Right ventricle myocardium superior (tissue), 1 donor: ENCODE measurements at regions not wholly inside any gene's neighbourhood (a gene's known extent, or its start where the extent isn't known, plus 50 kb on each side); places are given as distances from the start of the nearest gene placed in this dataset.

ENCODE experiments used
- ATAC-seq: fragments of 200-7000 bp; cut with Tn5 transposase; one replicate; pipeline ENCODE4 v1.9.1; 2020; ENCODE audit warnings: mild to moderate bottlenecking; ENCODE audit not compliant: poor library complexity
- DNase-seq: peaks from one replicate; pipeline ENCODE4 v3.0.0-alpha.2; 2020
- intact Hi-C: fragments of 100-400 bp; cut with DNase I; formaldehyde crosslinking; loops from one replicate; pipeline ENCODE4 v1.11.2; 2022
- donor health status: DM: no; HTN: yes; CAD: no; lungs with severe emphysema.

GRCh38 chr12:24191117-24191516, 241.6 kb upstream of the SOX5 start:
- intact Hi-C loops: no loop called here
- DNase-seq (no peak), ATAC-seq (no peak)

DNA sequence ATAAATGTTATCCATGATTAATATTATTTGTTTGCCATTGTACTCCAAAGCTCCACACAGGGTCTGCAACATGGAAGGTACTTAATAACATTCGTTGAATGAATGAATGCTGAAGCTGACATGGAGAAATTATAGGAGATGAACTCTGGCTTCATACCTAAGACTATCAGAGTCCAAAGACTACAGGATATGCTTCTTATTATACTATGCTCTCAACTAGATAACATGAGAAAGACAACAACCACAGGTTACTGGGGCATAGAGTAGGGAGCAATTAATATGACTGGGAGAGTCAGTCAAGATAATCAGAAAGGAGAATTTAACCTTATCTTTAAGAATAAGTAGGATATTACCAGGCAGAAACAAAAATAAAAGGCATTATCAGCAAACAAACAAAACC, 236.3 kb upstream of the SOX5 start:
- ATAC-seq: no peak
- DNase-seq: no peak
- intact Hi-C loops: no loop called here

DNA sequence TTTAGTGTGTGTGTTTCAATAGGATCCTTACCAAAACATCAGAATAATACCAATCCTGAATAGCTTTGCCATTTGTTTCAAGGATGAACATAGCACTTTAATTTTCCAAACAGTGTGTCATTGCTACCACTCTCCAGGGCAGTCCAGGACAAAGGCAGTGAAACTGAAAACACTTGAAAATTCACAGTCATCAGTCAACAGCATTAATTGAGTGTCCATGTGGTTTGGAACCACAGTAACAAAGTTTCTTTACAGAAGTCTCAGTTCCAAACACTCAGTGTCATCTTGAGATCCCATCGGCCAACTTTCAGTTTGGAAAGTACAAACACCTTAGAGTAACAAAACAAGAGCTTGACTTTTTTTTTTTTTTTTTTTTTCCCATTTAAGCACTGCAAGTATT, 228.4 kb upstream of the SOX5 start:
- ATAC-seq (no peak), DNase-seq (no peak)
- intact Hi-C loops: no loop called here

- intact Hi-C loops: no loop called here
- no peak for ATAC-seq
- DNase-seq: no peak
Observed at GRCh38 chr12:24175929-24176328, 226.5 kb upstream of the SOX5 start.

DNA sequence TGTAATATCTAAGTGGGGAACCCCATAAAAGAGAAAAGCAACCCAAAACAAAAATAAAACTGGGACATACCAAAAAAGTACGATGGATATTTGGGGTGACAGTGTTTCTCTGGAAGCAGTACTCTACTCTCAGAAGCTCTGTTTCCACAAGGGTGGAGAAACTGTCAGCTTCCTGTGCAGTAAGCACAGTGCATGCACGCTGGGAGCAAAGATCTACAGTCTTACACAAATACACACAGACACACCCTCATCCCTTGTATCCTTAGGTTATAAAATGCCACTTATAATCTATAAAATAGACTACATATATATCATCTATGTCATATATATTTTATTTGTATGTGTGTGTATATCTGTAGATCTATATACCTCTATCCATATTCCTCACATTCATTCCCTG, 225.8 kb upstream of the SOX5 start:
- ATAC-seq: no peak
- DNase-seq: no peak
- intact Hi-C loops: no loop called here

- no peak for ATAC-seq
- DNase-seq: no peak
- intact Hi-C loops: no loop called here
Observed at GRCh38 chr12:24173067-24173466, 223.6 kb upstream of the SOX5 start.

DNA sequence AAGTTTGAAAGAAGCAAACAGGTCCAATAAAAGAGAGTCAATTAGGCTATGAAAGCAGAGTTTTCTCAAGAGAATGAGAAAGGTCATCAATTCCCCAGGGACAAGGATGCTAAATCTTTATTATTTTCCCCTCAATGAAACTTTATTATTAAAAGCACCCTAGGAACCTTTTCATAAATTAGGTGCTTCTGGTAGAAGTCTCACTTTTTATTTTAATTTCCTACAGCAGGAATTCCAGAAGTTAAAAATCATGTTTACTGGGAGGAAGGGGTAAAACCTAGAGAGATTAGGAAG, 223.2 kb upstream of the SOX5 start:
- intact Hi-C loops: no loop called here
- ATAC-seq: no peak

GRCh38 chr12:24172031-24172772, 222.7 kb upstream of the SOX5 start:
- ATAC-seq: no peak
- intact Hi-C loops: no loop called here

More for the DNA sequence above, 223.2 kb upstream of the SOX5 start:
- no peak for DNase-seq

DNA sequence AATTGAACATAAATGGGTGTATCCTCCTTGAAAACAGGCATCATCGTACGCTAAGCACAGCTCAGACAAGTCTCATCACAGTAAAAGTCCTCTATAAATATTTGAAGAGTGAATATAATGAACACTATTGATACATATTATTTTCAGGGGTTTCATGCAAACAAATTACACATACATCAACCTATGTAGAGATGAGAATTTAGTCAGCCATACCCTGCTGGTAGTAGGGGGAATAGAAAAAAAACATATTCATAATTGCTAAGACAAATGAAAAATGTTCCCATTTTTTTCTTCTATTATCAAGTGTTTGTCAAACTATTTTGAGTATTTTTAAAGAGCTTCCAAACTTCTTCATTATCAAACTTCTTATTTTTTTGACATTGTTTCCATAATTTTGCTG, 205.6 kb upstream of the SOX5 start:
- intact Hi-C loops: no loop called here
- no peak for DNase-seq
- ATAC-seq: no peak

More at GRCh38 chr12:24172031-24172772, 222.7 kb upstream of the SOX5 start:
- no peak for DNase-seq

DNA sequence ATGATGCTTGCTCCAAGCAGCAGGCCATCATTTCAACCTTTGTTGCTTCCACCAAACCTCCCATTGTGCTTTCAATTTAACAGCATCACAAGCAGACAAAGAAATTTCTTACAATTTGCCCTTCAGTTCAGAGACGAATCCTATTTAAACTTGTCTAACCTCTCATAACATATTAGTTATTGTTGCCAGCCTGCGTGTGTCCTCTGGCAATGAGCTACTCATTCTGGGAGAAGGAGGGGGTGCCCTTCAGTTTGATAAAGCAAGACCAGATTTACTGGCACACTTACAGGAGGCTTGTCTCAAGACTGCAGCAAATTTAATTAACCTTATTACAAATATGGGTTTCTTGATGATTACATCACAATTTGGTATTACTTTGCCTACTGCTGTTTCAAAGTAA, 203.6 kb upstream of the SOX5 start:
- intact Hi-C loops: no loop called here
- DNase-seq: no peak
- ATAC-seq: no peak

GRCh38 chr12:24152270-24152669, 202.8 kb upstream of the SOX5 start:
- ATAC-seq (no peak), DNase-seq (no peak)
- intact Hi-C loops: no loop called here

- no peak for ATAC-seq
- intact Hi-C loops: no loop called here
Observed at GRCh38 chr12:24143928-24144327, 194.5 kb upstream of the SOX5 start.

DNA sequence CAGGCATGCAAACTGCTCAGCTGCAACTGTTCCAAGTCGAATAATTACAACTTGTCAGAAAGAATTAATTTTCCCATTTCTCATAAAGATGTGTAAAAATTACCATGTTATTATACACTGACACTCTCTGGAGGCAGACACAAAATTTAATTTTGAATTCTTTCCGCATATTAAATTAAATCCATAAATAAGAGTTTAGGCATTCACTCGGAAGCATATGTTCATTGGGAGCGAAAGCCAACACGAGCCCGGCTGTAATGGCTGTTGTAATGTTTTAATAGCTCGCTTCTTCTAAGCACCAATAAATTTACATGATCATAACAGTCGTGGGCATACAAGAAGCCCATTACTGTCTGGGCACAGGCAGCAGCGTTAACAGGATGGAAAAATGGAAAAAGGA, 189.6 kb upstream of the SOX5 start:
- intact Hi-C loops: no loop called here
- DNase-seq (no peak), ATAC-seq (no peak)

More at GRCh38 chr12:24143928-24144327, 194.5 kb upstream of the SOX5 start:
- DNase-seq: no peak

- ATAC-seq (no peak), DNase-seq (no peak)
- intact Hi-C loops: no loop called here
Observed at GRCh38 chr12:24138041-24138440, 188.6 kb upstream of the SOX5 start.

GRCh38 chr12:24135158-24135850, 185.8 kb upstream of the SOX5 start:
- intact Hi-C loops: no loop called here
- no peak for ATAC-seq
- no peak for DNase-seq

DNA sequence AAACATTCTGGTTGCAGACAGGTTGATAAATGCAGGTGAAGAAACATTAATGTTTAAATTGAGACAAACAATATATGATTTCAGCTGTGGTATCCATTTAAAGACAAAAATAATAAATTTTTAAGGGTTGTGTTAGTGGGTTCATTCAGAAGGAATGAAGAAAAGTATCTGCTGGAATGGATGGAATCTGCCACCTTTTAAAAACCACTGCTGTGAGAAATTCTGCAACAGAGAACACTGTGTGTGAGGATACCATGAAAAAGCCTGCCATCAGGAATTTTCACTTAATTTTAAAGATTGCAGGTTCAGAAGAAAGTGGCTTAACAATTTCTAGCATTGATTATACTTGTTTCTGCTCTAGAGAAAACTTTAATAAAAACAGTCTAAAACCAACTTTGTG, 184.6 kb upstream of the SOX5 start:
- ATAC-seq: no peak
- no peak for DNase-seq
- intact Hi-C loops: no loop called here

DNA sequence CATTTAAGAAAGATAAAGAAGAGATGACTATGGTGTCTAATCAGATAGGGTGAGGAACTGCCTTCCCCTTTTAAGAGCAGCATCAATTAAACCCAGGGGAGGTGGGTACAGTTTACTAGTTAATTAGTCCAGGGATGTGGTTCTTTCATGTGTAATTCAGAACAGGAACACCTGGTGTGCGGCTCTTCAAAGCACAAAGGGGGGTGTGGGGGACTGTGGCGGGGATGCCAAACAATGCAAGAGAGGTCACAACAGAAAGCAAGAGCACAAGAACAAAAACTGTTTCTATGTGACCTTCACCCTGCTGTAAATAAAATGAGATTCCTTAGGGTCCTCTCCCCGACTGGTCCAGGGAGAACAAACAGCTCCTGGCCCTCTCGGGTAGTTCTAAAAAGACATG, 183.9 kb upstream of the SOX5 start:
- intact Hi-C loops: no loop called here
- DNase-seq (no peak), ATAC-seq (no peak)

GRCh38 chr12:24127919-24128721, 178.7 kb upstream of the SOX5 start:
- ATAC-seq: no peak
- DNase-seq: no peak
- intact Hi-C loops: no loop called here

DNA sequence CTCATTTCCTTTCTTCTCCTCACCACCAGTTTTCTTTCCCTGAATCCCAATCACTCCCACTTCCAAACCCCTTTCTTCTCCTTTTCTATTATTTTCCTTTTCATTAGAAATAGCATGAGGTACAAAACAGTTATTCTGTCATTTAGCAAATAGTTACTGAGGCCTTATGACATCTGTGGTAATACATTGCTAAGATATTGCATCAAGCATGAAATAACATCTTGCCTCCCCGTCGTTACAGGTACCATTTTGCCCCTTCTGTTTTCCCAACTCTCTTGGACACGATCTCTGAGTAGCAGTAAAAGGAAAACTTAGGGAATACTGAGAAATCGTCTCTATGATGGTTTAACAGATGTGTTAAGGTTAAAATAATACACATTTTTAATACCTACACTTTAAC, 175.8 kb upstream of the SOX5 start:
- no peak for DNase-seq
- intact Hi-C loops: no loop called here
- ATAC-seq: no peak

DNA sequence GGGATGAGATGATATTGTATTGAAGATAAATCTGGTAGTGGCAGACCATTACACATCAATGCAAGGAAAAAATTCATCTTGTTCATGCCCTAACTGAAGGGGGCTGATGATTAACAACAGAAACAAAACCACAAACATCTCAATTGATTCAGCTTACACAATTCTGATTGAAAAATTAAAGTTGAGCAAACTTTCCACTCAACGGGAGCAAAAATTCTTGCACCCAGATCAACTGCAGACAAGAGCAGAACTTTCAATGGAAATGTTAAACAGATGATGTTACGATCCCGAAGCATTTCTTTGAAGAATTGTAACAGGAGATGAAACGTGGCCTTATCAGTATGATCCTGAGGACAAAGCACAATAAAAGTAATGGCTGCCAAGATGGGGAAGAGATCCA, 172.4 kb upstream of the SOX5 start:
- ATAC-seq (no peak), DNase-seq (no peak)
- intact Hi-C loops: no loop called here
